GM23248 (cell line): ENCODE measurements at regions not wholly inside any gene's neighbourhood (a gene's known extent, or its start where the extent isn't known, plus 50 kb on each side); places are given as distances from the start of the nearest gene placed in this dataset.

Experiments
- EZH2 ChIP-seq: fragments of 200-600 bp; sonication (generic); IDR thresholded peaks from 2 replicates; pipeline ENCODE4 v1.6.1; 2018; ENCODE audit warnings: antibody characterized with exemption, mild to moderate bottlenecking; ENCODE audit not compliant: insufficient read depth, poor library complexity, severe bottlenecking
- EZH2phosphoT487 ChIP-seq: fragments of 200-600 bp; sonication (generic); IDR thresholded peaks from 2 replicates; pipeline ENCODE4 v1.6.1; 2018; ENCODE audit warnings: antibody characterized with exemption, moderate library complexity, mild to moderate bottlenecking, low read depth; ENCODE audit not compliant: insufficient read depth

DNA sequence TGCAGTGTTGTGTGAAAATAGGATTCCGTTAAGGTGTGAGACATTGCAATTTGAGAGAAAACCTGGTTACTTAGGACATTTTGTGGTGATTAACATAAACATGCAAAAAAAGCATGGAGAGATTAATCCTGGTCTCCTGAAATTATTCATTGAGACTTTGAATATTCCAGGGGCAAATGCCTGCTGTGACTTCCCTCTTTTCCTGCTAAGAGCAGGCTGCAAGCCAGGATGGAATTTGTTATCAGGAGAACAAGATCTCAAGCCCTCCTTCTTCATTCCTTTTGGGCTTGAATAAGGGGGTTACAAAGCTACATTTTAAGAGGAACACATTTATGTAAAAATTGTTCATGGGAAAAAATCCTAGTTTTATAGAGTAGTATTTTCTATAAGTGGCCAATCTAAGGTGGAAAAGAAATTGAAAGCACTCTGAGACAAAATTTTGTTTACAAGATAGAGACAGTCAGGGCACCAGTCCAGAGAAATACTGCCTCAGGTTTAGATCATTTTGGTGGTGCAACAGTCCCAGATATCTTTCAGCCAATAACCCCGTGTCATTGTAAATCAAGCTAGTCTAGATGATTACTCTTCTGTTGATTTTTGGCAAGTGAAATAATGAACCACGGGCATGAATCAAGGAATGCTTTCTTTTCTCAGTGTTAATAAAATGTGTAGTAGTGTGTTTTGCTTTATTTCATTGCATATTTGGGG is 1528.3 kb upstream of the AGA start:
- TF ChIP-seq EZH2 (no peak), EZH2phosphoT487 (no peak)
